Neural cell (in vitro differentiated cells): ENCODE measurements at regions not wholly inside any gene's neighbourhood (a gene's known extent, or its start where the extent isn't known, plus 50 kb on each side); places are given as distances from the start of the nearest gene placed in this dataset.

Experiments
- H2AFZ ChIP-seq: fragments of 200-600, 300-800 bp; sonication (generic), shearing (Covaris generic); 2 replicates; pipeline ENCODE4 v1.6.0; 2014; ENCODE audit warnings: low read depth, mild to moderate bottlenecking, antibody characterized with exemption, low read length, moderate library complexity
- H3F3A ChIP-seq: fragments of 200-600 bp; shearing (Covaris generic); 2 replicates; pipeline ENCODE4 v1.6.1; 2016; ENCODE audit warnings: mild to moderate bottlenecking, moderate library complexity, mixed read lengths, antibody characterized with exemption, low read length; ENCODE audit not compliant: insufficient read depth, poor library complexity, severe bottlenecking
- H3K27ac ChIP-seq: fragments of 200-600, 300-800 bp; sonication (generic), shearing (Covaris generic); 2 replicates; pipeline ENCODE4 v1.5.1; 2014; ENCODE audit warnings: mild to moderate bottlenecking, low read length, moderate library complexity
- H3K27me3 ChIP-seq: fragments of 300-800, 200-600 bp; sonication (generic), shearing (Covaris generic); 2 replicates; pipeline ENCODE4 v1.6.0; 2014; ENCODE audit warnings: mild to moderate bottlenecking, low read depth, low read length, moderate library complexity; ENCODE audit not compliant: insufficient read depth
- H3K36me3 ChIP-seq: fragments of 300-800, 200-600 bp; sonication (generic), shearing (Covaris generic); 2 replicates; pipeline ENCODE4 v1.5.1; 2014; ENCODE audit warnings: mild to moderate bottlenecking, antibody characterized with exemption, low read length, moderate library complexity; ENCODE audit not compliant: insufficient read depth
- H3K4me2 ChIP-seq: fragments of 300-800, 200-600 bp; sonication (generic), shearing (Covaris generic); 2 replicates; pipeline ENCODE4 v1.6.0; 2014; ENCODE audit warnings: mild to moderate bottlenecking, low read length
- H3K4me3 ChIP-seq: fragments of 300-800, 200-600 bp; sonication (generic), shearing (Covaris generic); 2 replicates; pipeline ENCODE4 v1.5.1; 2014; ENCODE audit warnings: mild to moderate bottlenecking, low read length, moderate library complexity
- H3K79me2 ChIP-seq: fragments of 200-600 bp; shearing (Covaris generic); replicated peaks from 2 replicates; pipeline ENCODE4 v1.6.0; 2014; ENCODE audit warnings: mild to moderate bottlenecking, low read length, moderate library complexity; ENCODE audit not compliant: insufficient read depth
- H3K9ac ChIP-seq: fragments of 300-800, 200-600 bp; sonication (generic), shearing (Covaris generic); 2 replicates; pipeline ENCODE4 v1.6.1; 2016; ENCODE audit warnings: mild to moderate bottlenecking, low read length, mixed read lengths
- H3K9me2 ChIP-seq: fragments of 200-600 bp; shearing (Covaris generic); 2 replicates; pipeline ENCODE4 v1.6.1; 2016; ENCODE audit warnings: mild to moderate bottlenecking, low read length, mixed read lengths; ENCODE audit not compliant: insufficient read depth
- H3K9me3 ChIP-seq: fragments of 200-600, 300-800 bp; sonication (generic), shearing (Covaris generic); 2 replicates; pipeline ENCODE4 v1.6.1; 2016; ENCODE audit warnings: mild to moderate bottlenecking, mixed run types, low read length, moderate library complexity, mixed read lengths
- H4K20me1 ChIP-seq: fragments of 200-600 bp; shearing (Covaris generic); 2 replicates; pipeline ENCODE4 v1.6.1; 2016; ENCODE audit warnings: mild to moderate bottlenecking, mixed run types; ENCODE audit not compliant: insufficient read depth
- EP300 ChIP-seq: fragments of 450-650 bp; conservative IDR thresholded peaks from 2 replicates; pipeline ENCODE4 v1.6.1; 2014; ENCODE audit warnings: antibody characterized with exemption, mild to moderate bottlenecking, moderate library complexity; ENCODE audit not compliant: poor library complexity, severe bottlenecking
- EZH2 ChIP-seq: fragments of 200-600, 300-800 bp; shearing (Covaris generic), sonication (generic); IDR thresholded peaks from 2 replicates; pipeline ENCODE4 v1.6.1; 2014; ENCODE audit warnings: antibody characterized with exemption, low read length, borderline replicate concordance, mild to moderate bottlenecking; ENCODE audit not compliant: insufficient read depth, poor library complexity, severe bottlenecking
- MXI1 ChIP-seq: fragments of 450-650 bp; conservative IDR thresholded peaks from 2 replicates; pipeline ENCODE4 v1.6.1; 2014; ENCODE audit warnings: antibody characterized with exemption, mild to moderate bottlenecking; ENCODE audit not compliant: poor library complexity, severe bottlenecking
- POLR2AphosphoS5 ChIP-seq: IDR thresholded peaks from 2 replicates; pipeline ENCODE4 v1.6.1; 2012
- RAD21 ChIP-seq: fragments of 450-650 bp; conservative IDR thresholded peaks from 2 replicates; pipeline ENCODE4 v1.6.1; 2014; ENCODE audit warnings: antibody characterized with exemption, mild to moderate bottlenecking, moderate library complexity
- SMC3 ChIP-seq: fragments of 450-650 bp; conservative IDR thresholded peaks from 2 replicates; pipeline ENCODE4 v1.6.1; 2014; ENCODE audit warnings: antibody characterized with exemption, mild to moderate bottlenecking, moderate library complexity; ENCODE audit not compliant: poor library complexity
- TAF1 ChIP-seq: IDR thresholded peaks from 2 replicates; pipeline ENCODE4 v1.6.1; 2012; ENCODE audit warnings: low read depth
- TF ChIP-seq, protein P1 (sequence below): fragments of 450-650 bp; IDR thresholded peaks from 2 replicates; pipeline ENCODE4 v1.5.1; 2014; ENCODE audit warnings: antibody characterized with exemption, mild to moderate bottlenecking, moderate library complexity; ENCODE audit not compliant: poor library complexity, severe bottlenecking
- TF ChIP-seq, protein P2 (sequence below): IDR thresholded peaks from 2 replicates; pipeline ENCODE4 v1.6.1; 2012; ENCODE audit warnings: borderline replicate concordance

DNA sequence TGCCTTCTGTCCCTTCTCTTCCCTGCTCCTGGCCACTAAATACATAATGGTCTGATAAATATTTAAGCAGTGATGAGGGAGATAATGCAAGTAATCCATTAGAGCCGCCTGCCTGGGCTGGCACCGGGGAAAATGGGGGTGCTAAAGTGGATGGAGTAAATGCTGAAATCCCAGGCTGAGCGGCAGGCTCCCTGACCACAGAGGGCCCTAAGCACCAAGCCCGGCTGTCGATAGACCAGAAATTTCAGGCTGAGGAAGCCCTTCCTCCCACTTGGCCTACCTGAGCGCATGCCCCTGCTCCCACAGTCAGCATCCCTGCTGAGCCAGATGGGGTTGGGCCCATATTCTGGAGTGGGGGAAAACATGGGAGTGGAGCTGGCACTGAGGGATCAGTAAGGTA is 197.5 kb upstream of the SKOR2 start:
- TF ChIP-seq, protein P1, sequence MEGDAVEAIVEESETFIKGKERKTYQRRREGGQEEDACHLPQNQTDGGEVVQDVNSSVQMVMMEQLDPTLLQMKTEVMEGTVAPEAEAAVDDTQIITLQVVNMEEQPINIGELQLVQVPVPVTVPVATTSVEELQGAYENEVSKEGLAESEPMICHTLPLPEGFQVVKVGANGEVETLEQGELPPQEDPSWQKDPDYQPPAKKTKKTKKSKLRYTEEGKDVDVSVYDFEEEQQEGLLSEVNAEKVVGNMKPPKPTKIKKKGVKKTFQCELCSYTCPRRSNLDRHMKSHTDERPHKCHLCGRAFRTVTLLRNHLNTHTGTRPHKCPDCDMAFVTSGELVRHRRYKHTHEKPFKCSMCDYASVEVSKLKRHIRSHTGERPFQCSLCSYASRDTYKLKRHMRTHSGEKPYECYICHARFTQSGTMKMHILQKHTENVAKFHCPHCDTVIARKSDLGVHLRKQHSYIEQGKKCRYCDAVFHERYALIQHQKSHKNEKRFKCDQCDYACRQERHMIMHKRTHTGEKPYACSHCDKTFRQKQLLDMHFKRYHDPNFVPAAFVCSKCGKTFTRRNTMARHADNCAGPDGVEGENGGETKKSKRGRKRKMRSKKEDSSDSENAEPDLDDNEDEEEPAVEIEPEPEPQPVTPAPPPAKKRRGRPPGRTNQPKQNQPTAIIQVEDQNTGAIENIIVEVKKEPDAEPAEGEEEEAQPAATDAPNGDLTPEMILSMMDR: no peak
- TF ChIP-seq EP300: no peak
- no peak for TF ChIP-seq TAF1
- no peak for TF ChIP-seq EZH2
- no peak for TF ChIP-seq RAD21
- no peak for TF ChIP-seq SMC3
- TF ChIP-seq, protein P2, sequence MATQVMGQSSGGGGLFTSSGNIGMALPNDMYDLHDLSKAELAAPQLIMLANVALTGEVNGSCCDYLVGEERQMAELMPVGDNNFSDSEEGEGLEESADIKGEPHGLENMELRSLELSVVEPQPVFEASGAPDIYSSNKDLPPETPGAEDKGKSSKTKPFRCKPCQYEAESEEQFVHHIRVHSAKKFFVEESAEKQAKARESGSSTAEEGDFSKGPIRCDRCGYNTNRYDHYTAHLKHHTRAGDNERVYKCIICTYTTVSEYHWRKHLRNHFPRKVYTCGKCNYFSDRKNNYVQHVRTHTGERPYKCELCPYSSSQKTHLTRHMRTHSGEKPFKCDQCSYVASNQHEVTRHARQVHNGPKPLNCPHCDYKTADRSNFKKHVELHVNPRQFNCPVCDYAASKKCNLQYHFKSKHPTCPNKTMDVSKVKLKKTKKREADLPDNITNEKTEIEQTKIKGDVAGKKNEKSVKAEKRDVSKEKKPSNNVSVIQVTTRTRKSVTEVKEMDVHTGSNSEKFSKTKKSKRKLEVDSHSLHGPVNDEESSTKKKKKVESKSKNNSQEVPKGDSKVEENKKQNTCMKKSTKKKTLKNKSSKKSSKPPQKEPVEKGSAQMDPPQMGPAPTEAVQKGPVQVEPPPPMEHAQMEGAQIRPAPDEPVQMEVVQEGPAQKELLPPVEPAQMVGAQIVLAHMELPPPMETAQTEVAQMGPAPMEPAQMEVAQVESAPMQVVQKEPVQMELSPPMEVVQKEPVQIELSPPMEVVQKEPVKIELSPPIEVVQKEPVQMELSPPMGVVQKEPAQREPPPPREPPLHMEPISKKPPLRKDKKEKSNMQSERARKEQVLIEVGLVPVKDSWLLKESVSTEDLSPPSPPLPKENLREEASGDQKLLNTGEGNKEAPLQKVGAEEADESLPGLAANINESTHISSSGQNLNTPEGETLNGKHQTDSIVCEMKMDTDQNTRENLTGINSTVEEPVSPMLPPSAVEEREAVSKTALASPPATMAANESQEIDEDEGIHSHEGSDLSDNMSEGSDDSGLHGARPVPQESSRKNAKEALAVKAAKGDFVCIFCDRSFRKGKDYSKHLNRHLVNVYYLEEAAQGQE: no peak
- TF ChIP-seq MXI1: no peak
- TF ChIP-seq POLR2AphosphoS5: no peak
- Histone ChIP-seq H3F3A (no peaks in the 10 kb centered on the region), H3K79me2 (no peaks in the 10 kb centered on the region), H2AFZ (no peak overlapping the region), H3K9ac (no peak overlapping the region), H3K27me3 (no peaks in the 10 kb centered on the region), H3K4me2 (no peak overlapping the region), H3K9me3 (no peaks in the 10 kb centered on the region), H3K27ac (no peak overlapping the region), H3K36me3 (no peaks in the 10 kb centered on the region), H3K9me2 (no peaks in the 10 kb centered on the region), H4K20me1 (no peaks in the 10 kb centered on the region), H3K4me3 (no peak overlapping the region)

DNA sequence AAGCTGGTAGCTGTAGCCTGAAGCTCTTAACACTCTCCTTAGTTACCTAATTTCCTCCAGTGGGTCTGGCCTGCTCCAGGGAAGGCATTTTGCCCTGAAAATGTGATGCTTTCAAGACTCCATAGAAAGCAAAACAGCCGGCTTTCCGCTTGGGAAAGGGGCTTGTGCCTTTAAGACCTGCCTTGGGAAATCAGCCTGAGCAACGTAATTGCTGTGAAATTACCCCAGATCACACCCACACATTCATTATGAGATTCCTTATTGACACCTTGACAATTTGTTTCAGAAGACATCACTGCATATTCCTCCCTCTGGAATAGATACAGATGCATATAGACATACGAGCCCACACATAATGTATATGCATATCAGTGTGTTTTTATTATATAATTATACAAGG is 190.5 kb upstream of the SKOR2 start:
- no peaks in the 10 kb centered on the region for H4K20me1 ChIP-seq

DNA sequence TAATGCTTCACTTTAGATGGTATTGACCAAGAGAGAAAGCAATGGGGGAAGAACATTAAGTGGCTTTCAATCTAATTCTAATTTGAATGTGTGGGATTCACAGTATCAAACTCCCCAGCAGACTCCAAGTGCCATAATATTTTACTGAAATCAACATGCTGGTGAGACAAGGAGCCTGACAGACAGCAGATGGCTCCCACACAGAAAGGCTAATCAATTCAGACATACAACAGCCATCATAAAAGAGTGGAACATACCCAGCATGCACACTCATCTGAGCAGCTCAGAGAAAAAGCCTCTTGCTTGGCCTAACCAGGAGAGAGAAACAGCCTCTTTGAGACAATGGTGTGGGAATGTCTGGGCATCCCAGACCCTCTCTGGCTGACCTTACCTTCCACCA is 186.5 kb upstream of the SKOR2 start:
- H3K27ac ChIP-seq: no peak overlapping the region
- H3K27me3 ChIP-seq: no peaks in the 10 kb centered on the region
- H3K4me2 ChIP-seq: no peak overlapping the region
- no peaks in the 10 kb centered on the region for H3K36me3 ChIP-seq
- H3K4me3 ChIP-seq: no peak overlapping the region
- TF ChIP-seq EP300: no peak
- TF ChIP-seq, protein P1: peak; percentile 10
- TF ChIP-seq SMC3: peak; percentile 33
- H3K9me3 ChIP-seq: no peaks in the 10 kb centered on the region
- H4K20me1 ChIP-seq: no peaks in the 10 kb centered on the region
- no peaks in the 10 kb centered on the region for H3F3A ChIP-seq
- no peaks in the 10 kb centered on the region for H3K9me2 ChIP-seq
- H3K9ac ChIP-seq: no peak overlapping the region
- no peak overlapping the region for H2AFZ ChIP-seq
- no peaks in the 10 kb centered on the region for H3K79me2 ChIP-seq

More for the DNA sequence above, 190.5 kb upstream of the SKOR2 start:
- H3K36me3 ChIP-seq: no peaks in the 10 kb centered on the region
- peak; percentile 84 for TF ChIP-seq POLR2AphosphoS5
- no peak for TF ChIP-seq TAF1
- no peak for TF ChIP-seq RAD21
- H3K9me2 ChIP-seq: no peaks in the 10 kb centered on the region
- H3K9me3 ChIP-seq: no peaks in the 10 kb centered on the region
- H3K27ac ChIP-seq: no peak overlapping the region
- no peak overlapping the region for H3K9ac ChIP-seq
- H3K4me3 ChIP-seq: peak overlapping the region; percentile 26
- no peaks in the 10 kb centered on the region for H3F3A ChIP-seq
- H3K79me2 ChIP-seq: no peaks in the 10 kb centered on the region
- H2AFZ ChIP-seq: no peak overlapping the region
- H3K4me2 ChIP-seq: no peak overlapping the region
- no peaks in the 10 kb centered on the region for H3K27me3 ChIP-seq
